Glomerular visceral epithelial cell (primary cell): ENCODE measurements at regions not wholly inside any gene's neighbourhood (a gene's known extent, or its start where the extent isn't known, plus 50 kb on each side); places are given as distances from the start of the nearest gene placed in this dataset.
"Not testable (repeated sequence)": the region's sequence is repeated elsewhere in the genome, so short reads cannot be mapped to it uniquely, and the experiment has no call there.

Experiments used
- DNase-seq: peaks from one replicate; pipeline ENCODE4 v3.0.0-alpha.2; 2016; ENCODE audit errors: extremely low spot score

DNA sequence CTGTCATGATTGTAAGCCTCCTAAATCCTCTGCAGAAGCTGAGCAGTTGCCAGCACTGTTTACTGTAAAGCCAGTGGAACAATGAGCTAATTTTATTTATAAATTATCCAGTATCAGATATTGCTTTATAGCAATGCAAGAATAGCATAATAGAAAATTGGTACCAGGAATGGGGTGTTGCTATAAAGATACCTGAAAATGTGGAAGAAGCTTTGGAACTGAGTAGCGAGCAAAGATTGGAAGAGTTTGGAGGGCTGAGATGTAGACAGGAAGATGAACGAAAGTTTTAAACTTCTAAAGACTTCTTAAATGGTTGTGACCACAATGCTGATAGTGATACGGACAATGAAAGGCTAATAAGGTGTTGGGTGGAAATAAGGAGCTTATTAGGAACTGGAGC is 917.4 kb upstream of the POT1 start:
- no peak for DNase-seq

DNA sequence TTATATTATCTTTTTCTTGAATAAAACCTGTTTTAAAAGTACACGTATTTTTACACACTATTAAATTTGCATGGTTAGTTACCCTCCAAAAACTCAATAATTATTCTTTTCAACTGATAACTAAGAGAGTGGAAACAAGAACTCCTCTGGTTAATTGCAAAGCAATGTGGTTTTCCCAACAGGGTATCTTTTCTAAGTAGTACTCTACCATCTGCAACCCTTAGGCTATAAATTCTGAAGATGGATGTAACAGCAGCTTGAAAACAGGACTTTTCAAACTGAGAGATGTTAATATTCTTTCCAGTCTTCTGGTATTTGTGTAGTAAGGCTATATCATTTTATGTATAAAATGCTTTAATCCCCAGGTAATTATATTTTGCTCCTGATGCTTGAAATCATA is 916.1 kb upstream of the POT1 start:
- DNase-seq = no peak

DNA sequence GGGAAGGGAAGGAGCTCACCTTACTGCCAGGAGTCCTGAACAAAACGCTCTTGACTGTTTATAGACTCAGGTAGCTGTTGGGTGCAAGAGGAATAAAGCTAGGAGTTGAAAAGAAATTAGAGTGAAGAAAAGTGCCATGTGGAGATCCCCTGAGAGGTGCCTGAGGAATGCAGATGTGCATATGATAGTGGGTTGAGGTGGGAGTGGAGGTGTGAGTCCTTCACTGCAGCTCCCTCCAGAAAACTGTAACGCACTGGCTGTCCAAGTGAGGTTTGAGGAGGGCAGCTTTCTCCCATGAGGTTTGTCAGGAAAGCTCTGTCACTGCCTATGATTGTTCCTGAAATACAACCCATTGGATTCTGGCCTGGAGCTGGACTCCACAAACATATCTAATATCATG is 904.8 kb upstream of the POT1 start:
- no peak for DNase-seq

DNA sequence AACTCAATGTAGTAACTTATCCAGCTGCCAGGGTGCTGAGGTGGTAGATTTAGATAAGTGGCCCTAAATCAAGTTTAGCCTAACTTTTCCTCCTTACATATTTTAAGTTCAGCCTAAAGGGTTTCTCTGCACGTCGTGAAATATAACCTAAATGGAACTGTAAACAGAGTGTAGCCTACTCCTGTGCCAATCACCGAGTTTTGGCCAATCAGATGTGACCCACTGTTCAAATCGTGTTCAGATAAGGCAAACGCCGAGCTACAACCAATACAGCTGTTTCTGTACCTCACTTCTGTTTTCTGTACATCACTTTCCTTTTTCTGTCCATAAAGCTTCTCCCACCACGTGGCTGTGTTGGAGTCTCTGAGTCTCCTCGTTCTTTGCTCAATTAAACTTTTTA is 904.2 kb upstream of the POT1 start:
- DNase-seq = no peak

DNA sequence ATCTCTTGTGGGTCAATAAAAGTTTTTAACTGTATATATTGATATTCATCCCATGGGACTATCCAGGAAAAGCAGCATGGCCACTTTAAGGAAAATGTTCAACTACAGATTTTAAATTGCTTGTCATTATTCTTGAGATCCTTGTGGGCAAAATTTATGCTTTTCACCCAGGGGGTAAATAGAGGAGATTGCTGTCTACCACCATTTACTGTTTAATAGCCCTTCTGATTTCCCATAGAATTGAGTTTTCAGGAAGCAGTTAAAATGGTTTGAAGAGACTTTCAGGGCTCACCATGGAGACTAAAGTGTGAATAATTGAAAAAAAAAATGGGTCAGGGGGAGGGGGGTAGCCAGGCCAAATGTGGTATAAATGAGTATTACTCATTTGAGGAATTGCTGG is 901.1 kb upstream of the POT1 start:
- DNase-seq = no peak

DNA sequence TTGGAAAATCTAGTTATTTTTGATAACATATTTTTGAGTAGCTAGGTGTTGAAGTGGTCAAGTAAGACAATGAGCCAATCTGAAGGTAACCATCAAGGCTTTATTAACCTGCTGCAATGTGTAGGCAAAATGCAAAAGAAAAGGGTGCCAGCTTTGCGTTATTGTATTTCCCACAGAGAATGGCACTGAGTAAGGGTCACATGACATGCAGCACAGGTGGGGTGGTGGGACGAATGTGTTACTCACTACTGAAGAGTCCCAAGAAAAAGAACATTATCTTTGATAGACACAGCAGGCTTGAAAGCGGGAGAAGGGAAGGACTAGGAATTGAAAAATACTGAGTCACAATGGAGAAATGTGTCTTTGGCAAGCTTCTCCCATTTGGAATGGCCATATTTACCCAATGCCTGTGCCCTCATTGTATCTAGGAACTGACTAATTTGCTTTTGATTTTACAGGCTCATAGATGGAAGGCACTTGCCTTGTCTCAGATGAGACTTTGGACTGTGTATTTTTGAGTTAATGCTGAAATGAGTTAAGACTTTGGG is 898.6 kb upstream of the POT1 start:
- DNase-seq = no peak

DNA sequence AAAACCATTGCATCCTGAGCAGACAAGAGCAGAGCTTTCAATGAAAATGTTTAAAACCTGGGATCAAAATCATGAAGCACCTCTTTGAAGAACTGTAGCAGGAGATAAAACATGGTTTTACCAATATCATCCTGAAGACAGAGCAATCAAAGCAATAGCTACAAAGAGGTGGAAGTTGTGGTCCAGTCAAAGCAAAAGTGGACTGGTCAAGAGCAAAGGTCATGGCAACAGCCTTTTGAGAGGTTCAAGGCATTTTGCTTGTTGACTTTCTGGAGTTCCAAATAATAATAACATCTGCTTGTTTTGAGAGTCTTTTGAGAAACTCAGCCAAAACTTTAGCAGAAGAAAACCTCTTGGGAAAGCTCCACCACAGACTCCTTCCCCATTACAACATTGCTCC is 893.9 kb upstream of the POT1 start:
- DNase-seq = no peak

DNA sequence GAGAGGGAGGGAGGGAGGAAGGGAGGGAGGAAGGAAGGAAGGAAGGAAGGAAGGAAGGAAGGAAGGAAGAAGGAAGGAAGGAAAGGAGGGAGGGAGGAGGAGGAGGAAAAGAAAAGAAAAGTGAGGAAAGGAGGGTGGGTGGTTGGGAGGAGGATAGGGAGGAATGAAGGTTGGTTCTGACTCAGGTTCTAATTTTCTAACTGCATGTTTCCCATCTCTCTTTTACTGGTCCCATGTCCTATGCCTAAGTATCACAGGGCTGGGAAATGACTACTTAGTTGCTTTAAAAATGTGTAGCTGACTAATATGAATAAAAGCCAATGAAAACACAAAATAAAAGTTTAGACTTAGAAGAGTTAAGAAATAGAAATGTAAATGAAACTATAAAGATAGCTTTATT is 890.9 kb upstream of the POT1 start:
- no peak for DNase-seq

DNA sequence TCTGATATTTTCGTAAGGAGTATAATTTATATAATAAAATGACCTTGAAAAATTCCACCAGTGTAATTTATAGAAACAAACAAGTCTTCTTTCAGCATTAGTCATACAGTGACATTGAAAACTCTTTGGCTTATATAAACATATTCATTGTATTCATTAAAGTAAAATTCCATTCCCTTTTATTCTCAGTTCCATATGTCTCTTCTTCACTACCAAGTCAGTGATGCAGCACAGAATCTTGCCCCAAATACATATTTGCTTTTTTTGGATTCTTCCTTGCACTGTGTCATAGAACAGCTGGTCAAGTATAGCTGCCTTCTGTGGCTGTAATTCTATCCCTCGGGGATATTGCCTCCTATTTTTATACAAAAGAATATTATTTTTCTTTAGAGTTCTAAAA is 884.5 kb upstream of the POT1 start:
- DNase-seq = no peak

DNA sequence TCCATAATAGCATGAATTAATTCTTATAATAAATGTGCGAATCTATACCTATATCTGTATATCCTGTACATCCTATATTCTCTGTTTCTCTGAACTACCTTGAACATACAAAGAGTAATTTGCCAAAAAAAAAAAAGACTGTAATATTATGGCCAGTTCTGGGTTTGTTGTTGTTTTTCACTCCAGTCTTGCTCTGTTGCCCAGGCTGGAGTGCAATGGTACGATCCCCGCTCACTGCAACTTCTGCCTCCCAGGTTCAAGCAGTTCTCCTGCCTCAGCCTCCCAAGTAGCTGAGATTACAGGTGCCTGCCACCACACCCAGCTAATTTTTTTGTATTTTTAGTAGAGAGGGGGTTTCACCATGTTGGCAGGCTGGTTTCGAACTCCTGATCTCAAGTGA is 876.9 kb upstream of the POT1 start:
- not testable (repeated sequence) for DNase-seq

DNA sequence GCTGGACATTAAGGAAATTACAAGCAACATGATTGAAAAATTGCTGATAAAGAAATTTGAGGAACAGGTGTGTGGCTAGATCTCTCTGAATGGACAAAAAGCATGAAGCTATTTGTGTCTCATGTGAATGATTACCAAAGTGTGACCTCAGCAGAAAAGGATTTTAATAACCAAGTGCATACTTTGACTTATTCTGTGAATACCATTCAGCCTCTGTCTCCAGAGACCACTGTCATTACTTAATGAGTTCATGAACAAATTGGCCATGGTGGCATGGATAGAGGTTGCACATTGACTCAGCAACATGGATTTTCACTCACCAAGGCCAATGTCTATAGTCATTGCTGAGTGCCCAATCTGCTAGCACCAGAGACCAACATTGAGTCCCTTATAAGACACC is 874.6 kb upstream of the POT1 start:
- DNase-seq = peak; percentile 39

DNA sequence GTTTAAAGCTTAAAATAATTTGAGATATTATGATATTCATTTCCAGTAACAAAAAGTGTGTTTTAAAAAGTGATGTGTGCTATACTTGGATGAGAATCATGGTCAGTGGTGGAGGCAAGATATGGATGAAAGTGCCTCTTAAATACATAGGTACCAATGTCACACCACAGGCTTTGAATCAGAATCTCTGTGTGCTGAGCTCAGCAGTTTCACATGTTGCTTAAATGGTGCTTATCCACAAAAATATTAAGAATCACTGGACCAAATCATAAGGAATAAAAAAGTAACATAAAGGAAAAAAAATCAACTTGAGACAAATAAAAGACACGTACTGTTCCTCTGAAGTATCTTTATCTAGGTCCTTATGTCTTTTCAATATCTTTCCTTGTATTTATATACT is 850.5 kb upstream of the POT1 start:
- no peak for DNase-seq

DNA sequence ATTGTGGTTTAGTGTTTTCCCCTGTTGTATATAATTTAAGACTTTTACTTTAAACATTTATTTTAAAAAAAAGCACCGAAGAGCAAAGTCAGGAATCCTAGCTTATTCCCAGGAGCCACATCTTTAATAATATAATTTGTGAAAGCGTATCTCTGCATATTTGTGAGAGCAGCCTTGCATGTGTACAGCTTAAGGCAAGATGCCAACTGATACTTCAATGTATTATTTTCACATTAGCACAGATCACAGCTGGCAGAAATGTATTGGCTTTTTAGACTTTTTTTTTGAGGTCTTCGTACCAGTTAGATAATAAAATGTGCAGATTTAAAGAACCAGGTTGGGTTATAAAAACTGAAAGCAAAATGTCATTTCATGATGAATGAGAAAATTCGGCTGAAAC is 845.7 kb upstream of the POT1 start:
- DNase-seq = no peak

DNA sequence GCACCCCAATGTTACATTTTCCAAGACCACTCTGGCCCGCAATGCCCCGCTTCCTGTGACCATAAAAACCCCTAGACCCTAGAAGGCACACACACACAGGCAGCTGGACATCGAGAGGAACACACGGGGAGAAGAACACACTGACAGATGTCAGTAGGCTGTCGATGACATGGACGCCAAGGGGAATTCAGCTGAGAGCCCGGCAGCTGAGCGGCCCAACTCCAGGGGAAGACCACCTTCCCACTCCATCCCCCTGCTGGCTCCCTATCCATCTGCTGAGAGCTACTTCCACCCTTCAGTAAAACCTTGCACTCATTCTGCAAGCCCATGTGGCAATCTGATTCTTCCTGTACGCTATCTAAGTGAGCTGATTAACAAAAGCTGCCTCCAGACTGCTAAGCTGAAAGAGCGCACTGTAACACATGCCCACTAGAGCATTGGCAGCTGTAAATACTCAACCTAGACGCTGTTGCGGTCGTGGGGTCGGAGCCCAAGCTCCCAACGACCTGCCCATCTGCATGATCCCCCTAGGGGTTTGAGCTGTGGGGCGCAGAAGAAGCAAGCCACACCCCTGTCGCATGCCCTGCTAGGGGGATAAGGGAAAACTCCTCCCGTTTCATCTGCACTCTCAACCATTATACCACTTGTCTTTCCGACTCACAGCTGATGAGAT is 843.6 kb upstream of the POT1 start:
- DNase-seq = no peak

DNA sequence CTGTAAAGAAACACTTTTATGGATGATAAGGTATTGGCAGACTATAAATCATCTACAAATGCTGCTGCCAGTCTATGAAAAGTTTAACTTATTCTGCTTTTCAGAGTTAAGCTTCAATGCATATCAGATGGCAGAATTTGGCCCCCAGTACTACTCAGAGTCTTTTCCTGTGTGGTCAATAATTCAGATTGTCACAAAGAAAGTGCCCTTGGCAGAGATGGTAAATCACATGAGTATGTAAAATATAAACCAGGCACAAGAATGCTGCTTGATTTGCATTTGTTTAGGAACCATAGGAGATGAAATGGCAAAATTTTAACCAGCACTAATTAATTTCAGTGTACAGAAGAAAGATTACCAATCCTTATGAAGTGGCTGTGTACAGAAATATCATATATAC is 818.3 kb upstream of the POT1 start:
- DNase-seq = no peak

DNA sequence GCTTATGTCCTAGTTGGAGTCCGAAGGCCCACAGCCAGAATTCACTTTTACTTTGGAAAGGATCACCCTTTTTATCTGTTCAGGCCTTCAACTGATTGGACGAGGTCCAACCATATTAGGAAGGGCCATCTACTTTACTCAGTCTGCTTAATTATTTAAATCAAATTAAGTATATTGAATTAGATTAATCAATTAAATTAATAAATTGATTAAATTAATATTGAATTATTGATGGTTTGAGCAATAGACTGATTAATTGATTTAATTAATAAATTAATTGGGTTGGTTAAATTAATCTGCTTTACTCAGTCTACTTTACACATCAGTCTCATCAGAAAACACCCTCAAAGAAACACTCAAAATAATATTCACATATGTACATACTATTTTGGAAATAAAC is 816.9 kb upstream of the POT1 start:
- no peak for DNase-seq

DNA sequence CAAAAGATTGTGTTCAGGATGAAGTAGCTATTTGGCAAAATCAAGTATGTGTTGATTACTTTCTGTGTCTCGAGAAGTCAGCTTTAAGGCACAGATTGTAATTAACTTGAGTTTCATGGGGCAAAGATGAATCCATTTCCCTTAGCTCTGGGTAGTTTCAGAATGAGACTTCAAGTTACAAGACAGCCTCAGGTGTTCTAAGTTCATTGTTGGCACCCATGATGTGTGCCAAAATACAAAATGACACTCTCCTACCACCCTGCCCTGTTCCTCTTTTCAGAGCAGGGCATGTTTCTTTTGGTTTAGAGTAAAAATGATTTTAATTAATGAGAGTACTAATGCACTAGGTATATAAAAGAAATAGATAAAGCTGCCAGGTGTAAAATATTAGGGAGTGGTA is 797.6 kb upstream of the POT1 start:
- DNase-seq = no peak

DNA sequence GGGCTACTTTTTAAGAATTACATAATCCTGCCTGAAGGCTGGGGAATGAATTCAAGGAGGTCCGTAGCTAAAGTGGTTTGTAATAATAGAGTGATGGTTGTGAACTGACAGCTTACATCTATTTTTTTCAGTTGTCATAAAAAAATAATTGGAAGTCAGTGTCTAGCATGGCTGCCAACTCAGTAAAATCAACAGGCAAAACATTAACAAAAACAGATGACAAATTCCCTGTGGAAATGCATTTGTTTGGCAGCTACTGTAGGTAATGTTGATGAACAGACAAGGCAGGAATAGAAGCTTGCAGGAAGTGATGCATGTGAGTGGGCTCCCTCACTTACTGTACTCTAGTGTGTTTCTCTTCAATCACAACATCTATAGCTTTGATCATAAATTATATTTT is 766.0 kb upstream of the POT1 start:
- no peak for DNase-seq

DNA sequence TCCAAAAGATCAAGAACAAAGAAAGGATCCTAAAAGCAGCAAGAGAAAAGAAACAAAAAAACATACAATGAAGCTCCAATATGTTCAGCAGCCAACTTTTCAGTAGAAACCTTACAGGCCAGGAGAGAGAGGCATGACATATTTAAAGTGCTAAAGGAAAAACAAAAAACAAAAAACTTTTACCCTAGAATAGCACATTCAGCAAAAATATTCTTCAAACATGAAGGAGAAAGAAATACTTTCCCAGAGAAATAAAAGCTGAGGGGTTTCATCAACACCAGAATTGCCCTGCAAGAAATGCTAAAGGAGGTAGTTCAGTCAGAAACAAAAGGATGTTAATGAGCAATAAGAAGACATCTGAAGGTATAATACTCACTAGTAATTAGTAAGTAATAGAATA is 753.5 kb upstream of the POT1 start:
- DNase-seq = no peak

DNA sequence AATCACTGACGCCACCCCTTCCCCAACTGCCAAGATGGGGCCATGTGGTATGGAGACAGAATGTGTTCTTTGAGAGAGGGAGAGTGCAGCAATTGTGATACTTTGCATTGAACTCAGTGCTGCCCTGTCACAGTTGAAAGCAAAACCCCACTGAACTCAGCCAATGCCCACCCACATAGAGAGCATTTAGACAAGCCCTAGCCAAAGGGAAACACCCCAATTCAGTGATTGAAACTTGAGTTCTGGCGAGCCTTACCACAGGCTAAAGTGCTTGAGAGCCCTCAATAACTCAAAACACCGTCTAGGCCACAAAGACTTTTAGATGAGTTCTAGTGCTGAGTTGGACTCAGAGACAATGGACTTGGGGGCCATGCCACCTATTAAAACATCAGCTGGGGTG is 751.9 kb upstream of the POT1 start:
- DNase-seq = no peak

DNA sequence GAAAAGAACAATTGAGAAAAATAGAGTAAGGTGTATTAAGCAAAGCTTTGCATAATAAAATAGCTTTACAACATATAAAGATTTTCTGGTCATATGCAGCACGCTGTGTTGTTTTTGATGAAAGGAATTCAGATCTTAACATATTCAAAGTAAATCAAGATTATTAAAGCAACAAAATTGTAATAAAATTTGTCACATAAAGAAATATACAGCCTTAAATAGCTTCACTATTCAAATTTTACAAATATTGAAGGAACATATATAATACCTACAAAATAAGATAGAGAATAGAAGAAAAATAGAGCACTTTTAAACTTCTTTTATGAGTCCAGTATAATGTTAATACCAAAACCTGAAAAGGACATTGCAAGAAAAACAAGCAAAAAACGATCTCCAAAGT is 749.1 kb upstream of the POT1 start:
- no peak for DNase-seq

DNA sequence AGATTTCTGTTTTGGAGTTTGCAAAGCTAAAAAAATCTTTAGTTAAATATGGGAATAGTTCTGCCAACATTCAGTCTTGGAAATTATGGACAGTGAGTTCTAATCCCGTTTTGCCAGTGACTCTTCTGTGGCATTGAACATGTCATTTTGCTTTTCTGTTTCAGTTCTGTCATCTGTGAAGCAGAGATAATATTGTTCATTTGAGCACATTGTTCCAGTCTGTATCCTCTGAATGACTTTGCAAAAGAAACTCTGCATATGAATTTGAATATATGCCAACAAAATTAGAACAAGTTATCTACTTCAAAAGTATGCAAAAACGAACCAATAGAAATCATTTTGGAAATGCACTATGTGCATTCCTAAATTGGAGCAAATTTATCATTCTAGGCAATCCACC is 746.0 kb upstream of the POT1 start:
- DNase-seq = no peak

DNA sequence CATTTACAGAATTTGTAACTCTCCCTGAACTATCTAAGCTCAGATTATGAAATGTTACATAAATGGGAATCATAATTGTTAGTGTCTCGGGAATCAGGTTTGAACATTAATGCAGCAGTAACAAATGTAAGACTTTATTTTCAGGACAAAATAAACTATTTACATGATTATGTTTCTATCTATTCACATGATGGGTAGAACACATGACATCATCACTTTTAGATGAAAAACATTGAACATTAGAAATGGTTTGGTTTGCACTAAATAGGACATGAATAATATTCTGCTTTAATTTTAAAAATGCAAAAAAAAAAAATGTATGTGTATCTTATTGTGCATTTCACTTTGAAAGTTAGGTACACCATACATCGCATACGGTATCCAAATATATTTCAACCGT is 745.5 kb upstream of the POT1 start:
- no peak for DNase-seq

DNA sequence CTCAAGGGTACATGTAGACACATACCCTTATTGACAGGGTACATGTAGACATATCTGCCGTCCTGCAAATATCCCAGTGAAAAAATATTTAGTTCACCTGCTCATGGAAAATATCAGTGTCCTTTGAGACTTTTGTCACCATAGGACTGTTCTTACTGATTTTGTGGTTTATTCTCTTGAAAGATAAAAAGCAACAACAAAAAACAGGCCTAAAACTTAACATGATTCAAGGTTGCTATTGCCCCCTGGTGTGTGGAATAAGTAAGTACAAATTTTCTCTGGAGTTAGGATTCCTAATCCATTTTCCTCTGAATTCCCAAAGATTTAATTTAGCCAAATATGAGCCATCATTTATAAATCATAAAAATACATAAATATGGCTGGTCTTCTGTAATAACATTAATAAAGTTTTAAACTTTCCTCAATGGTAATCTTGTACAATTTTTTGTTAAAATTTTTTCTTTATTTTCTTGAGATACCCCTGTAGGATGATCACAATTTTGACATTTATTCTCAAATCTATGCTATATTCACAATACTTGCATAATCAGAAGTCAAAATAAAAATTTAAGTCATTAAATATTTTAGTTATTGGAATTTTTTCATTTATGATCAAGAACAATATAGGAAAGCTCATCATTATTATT is 741.4 kb upstream of the POT1 start:
- DNase-seq = peak; percentile 38
